ENCODE measurements at regions not wholly inside any gene's neighbourhood (a gene's known extent, or its start where the extent isn't known, plus 50 kb on each side); places are given as distances from the start of the nearest gene placed in this dataset.

GRCh38 chr3:40605960-40606359, 81.2 kb downstream of the ZNF621 start:
- no peak for DNase-seq
- no peak overlapping the region for H3K9ac ChIP-seq (ENCODE audit: extremely low read depth, insufficient read length, low read length)
- H2AFZ ChIP-seq (ENCODE audit: low read length) = no peak overlapping the region
- H2BK20ac ChIP-seq (ENCODE audit: low read depth, low read length, poor library complexity, severe bottlenecking) = no peak overlapping the region
- no peak overlapping the region for H3K56ac ChIP-seq (ENCODE audit: insufficient read length, low read depth, low read length)
- no peak overlapping the region for H2BK120ac ChIP-seq (ENCODE audit: low read depth, low read length, poor library complexity, severe bottlenecking)
- no peaks in the 10 kb centered on the region for H3K79me1 ChIP-seq (ENCODE audit: insufficient read depth, low read depth, low read length, poor library complexity, severe bottlenecking)
- H3K27ac Mint-ChIP-seq = no peak overlapping the region
- H3K9me3 Mint-ChIP-seq = no peaks in the 10 kb centered on the region; a peak in 1 of 5 replicates
- no peak overlapping the region for H3K4me2 ChIP-seq (ENCODE audit: insufficient read depth, insufficient read length, low read length)
- H3K4me1 ChIP-seq (ENCODE audit: insufficient read depth, low read length) = peaks cover 2% of the 10 kb centered on the region; the same call in 1 of the 2 replicates
- H3K23ac ChIP-seq (ENCODE audit: insufficient read length, low read depth, low read length) = no peak overlapping the region
- no peaks in the 10 kb centered on the region; a peak in 1 of 4 replicates for H3K4me1 Mint-ChIP-seq
- no peak overlapping the region for H2AK5ac ChIP-seq (ENCODE audit: insufficient read length, low read length)
- H2BK5ac ChIP-seq (ENCODE audit: insufficient read length, low read length) = no peak overlapping the region
- H2BK12ac ChIP-seq (ENCODE audit: insufficient read length, low read depth, low read length) = no peak overlapping the region
- no peak overlapping the region for H4K8ac ChIP-seq (replicated peaks; ENCODE audit: insufficient read length, low read depth, low read length)
- no peak for TF ChIP-seq CTCF (conservative IDR thresholded peaks at IDR 0.05)
- no peaks in the 10 kb centered on the region for H3K79me2 ChIP-seq (ENCODE audit: insufficient read depth, low read length)
- H3K9me3 ChIP-seq (ENCODE audit: control insufficient read depth, low read depth, low read length) = no peaks in the 10 kb centered on the region
- no peaks in the 10 kb centered on the region for H3K23me2 ChIP-seq (ENCODE audit: insufficient read length, low read depth, low read length, poor library complexity, severe bottlenecking)
- H4K91ac ChIP-seq (ENCODE audit: insufficient read length, low read depth, low read length) = no peak overlapping the region
- no peak overlapping the region for H3K4me3 Mint-ChIP-seq
- H4K5ac ChIP-seq (ENCODE audit: insufficient read length, low read depth, low read length) = no peak overlapping the region
- H3K4ac ChIP-seq (ENCODE audit: low read depth, low read length) = no peak overlapping the region
- no peak overlapping the region for H3T11ph ChIP-seq (ENCODE audit: low read length)
- H4K20me1 ChIP-seq (ENCODE audit: control insufficient read depth, insufficient read depth, insufficient read length) = no peaks in the 10 kb centered on the region
- WGBS (ENCODE audit: extremely low coverage, insufficient read length, low lambda C conversion rate) = no CpG with 5 or more reads among the region's 1 CpG
- no peak overlapping the region for H2BK15ac ChIP-seq (ENCODE audit: low read depth, low read length)
- peaks cover 0 to 9% (median 0%) of the 10 kb centered on the region in 3 experiments; a peak in 2 of 7 replicates for H3K36me3 Mint-ChIP-seq (ENCODE audit: insufficient read depth in 1 of 3, low read depth in 3 of 3)
- H3K27me3 ChIP-seq (ENCODE audit: insufficient read depth, low read length) = no peaks in the 10 kb centered on the region
- no peak overlapping the region for H3K14ac ChIP-seq (ENCODE audit: insufficient read depth, low read length)
- H3K18ac ChIP-seq (ENCODE audit: insufficient read length, low read depth, low read length) = no peak overlapping the region
- no peaks in the 10 kb centered on the region; the same call in 1 of the 2 replicates for H3K27me3 Mint-ChIP-seq (ENCODE audit: low read depth)
- H3K27ac ChIP-seq (ENCODE audit: insufficient read length, low read depth, low read length) = no peak overlapping the region

Measured in H9 (cell line).